ENCODE measurements at regions not wholly inside any gene's neighbourhood (a gene's known extent, or its start where the extent isn't known, plus 50 kb on each side); places are given as distances from the start of the nearest gene placed in this dataset.

GRCh38 chr6:121660277-121660676 lies 224.8 kb downstream of the GJA1 start:
- TF ChIP-seq CTCF (IDR thresholded peaks at IDR 0.05) (no peak), POLR2A (IDR thresholded peaks at IDR 0.05) (no peak), EP300 (IDR thresholded peaks at IDR 0.05) (no peak)

Measured in tibial nerve (tissue), 4 donors.